WTC11 (cell line): ENCODE measurements at regions not wholly inside any gene's neighbourhood (a gene's known extent, or its start where the extent isn't known, plus 50 kb on each side); places are given as distances from the start of the nearest gene placed in this dataset.

ENCODE experiments used
- FOXJ3 ChIP-seq: sonication (generic); formaldehyde crosslinking; IDR thresholded peaks from 2 replicates; pipeline ENCODE4 v1.9.0; 2021; ENCODE audit warnings: missing genetic modification reagents, mild to moderate bottlenecking, borderline replicate concordance
- TF ChIP-seq, protein P1 (sequence below): sonication (generic); formaldehyde crosslinking; IDR thresholded peaks from 2 replicates; pipeline ENCODE4 v1.8.1; 2022; ENCODE audit warnings: low read depth, missing genetic modification reagents, borderline replicate concordance

DNA sequence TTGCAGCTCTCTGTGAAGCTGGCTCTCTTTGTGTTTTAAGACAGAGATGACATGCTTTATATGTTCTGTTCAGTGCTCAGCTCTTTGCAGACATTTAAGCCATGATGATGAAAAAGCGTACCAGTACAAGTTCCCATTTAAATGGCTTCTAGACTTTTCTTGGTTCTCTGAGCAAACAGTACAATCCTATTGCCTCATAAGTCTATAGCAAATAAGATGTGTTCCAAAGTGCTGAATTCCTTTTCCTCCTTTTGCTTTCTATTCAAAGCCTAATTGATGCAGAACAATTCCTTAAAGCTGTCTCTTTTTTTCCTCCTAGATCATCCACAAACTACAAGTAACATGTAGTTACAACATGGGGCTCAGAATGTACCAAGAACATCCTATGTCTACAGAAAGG is 168.8 kb upstream of the SPATS2L start:
- TF ChIP-seq, protein P1, sequence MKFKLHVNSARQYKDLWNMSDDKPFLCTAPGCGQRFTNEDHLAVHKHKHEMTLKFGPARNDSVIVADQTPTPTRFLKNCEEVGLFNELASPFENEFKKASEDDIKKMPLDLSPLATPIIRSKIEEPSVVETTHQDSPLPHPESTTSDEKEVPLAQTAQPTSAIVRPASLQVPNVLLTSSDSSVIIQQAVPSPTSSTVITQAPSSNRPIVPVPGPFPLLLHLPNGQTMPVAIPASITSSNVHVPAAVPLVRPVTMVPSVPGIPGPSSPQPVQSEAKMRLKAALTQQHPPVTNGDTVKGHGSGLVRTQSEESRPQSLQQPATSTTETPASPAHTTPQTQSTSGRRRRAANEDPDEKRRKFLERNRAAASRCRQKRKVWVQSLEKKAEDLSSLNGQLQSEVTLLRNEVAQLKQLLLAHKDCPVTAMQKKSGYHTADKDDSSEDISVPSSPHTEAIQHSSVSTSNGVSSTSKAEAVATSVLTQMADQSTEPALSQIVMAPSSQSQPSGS (CRISPR knock-in tag) = no peak
- no peak for TF ChIP-seq FOXJ3 (CRISPR knock-in tag)
